T-cell (primary cell): ENCODE measurements at regions not wholly inside any gene's neighbourhood (a gene's known extent, or its start where the extent isn't known, plus 50 kb on each side); places are given as distances from the start of the nearest gene placed in this dataset.

ENCODE experiments used
- ATAC-seq, 4 experiments: fragments of 200-7000 bp in 3 of 4; fragments of 150-1000 bp in 1 of 4; cut with Tn5 transposase; replicated peaks in 1 of 4; 1 replicate in 3 of 4; 2 replicates in 1 of 4; pipeline ENCODE4 v1.10.0; 2021; ENCODE audit warnings: moderate library complexity in 3 of 4, mild to moderate bottlenecking in 2 of 4, moderate number of reproducible peaks in 1 of 4
- CTCF ChIA-PET, 2 donors: fragments of 300-600 bp; sonication (Branson Sonifier 250); formaldehyde crosslinking; loops; one replicate each; lab custom pipeline; 2022; ENCODE audit warnings: antibody characterized with exemption in 2 of 2; lab: Charles Lee
- POLR2A ChIA-PET, 2 donors: fragments of 300-600 bp; sonication (Branson Sonifier 250); formaldehyde crosslinking; loops; one replicate each; lab custom pipeline; 2022; ENCODE audit warnings: antibody characterized with exemption in 2 of 2; lab: Charles Lee
- DNase-seq, 35 experiments: peaks; one replicate each; pipeline versions ENCODE4 v3.0.0 to v3.0.0-alpha.2; 2013 to 2023
- H3K27ac ChIP-seq: one replicate; pipeline ENCODE4 v1.5.1; 2013; ENCODE audit warnings: low read length
- H3K27me3 ChIP-seq, 2 experiments: replicated peaks in 1 of 2; 1 replicate in 1 of 2; 2 replicates in 1 of 2; pipeline versions ENCODE4 v1.6.1 to v1.7.0; 2013; ENCODE audit warnings: low read length in 1 of 2, mixed read lengths in 1 of 2; ENCODE audit not compliant: control insufficient read depth in 2 of 2, insufficient read depth in 2 of 2; ENCODE audit errors: extremely low read depth in 1 of 2
- H3K36me3 ChIP-seq, 2 donors: 1 replicate in 1 of 2; 2 replicates in 1 of 2; pipeline versions ENCODE4 v1.6.1 to v1.7.0; 2013; ENCODE audit warnings: low read length in 1 of 2; ENCODE audit not compliant: control insufficient read depth in 2 of 2, insufficient read depth in 1 of 2; ENCODE audit errors: extremely low read depth in 1 of 2
- H3K4me1 ChIP-seq, 2 experiments: 1 replicate in 1 of 2; 2 replicates in 1 of 2; pipeline versions ENCODE4 v1.6.1 to v1.7.0; 2013; ENCODE audit warnings: low read length in 2 of 2, mixed read lengths in 1 of 2; ENCODE audit not compliant: insufficient read depth in 2 of 2, control insufficient read depth in 1 of 2; ENCODE audit errors: extremely low read depth in 1 of 2
- H3K4me3 ChIP-seq, 2 donors: 1 replicate in 1 of 2; 2 replicates in 1 of 2; pipeline versions ENCODE4 v1.5.1 to v1.7.0; 2013; ENCODE audit warnings: mild to moderate bottlenecking in 2 of 2, low read length in 1 of 2, moderate library complexity in 1 of 2; ENCODE audit not compliant: control insufficient read depth in 1 of 2; ENCODE audit errors: extremely low read depth in 1 of 2
- H3K9me3 ChIP-seq: 2 replicates; pipeline ENCODE4 v1.7.0; 2013
- H3K27ac Mint-ChIP-seq, 2 donors: one replicate each; pipeline ENCODE4 v1.8.0; 2020 to 2021; ENCODE audit warnings: mild to moderate bottlenecking in 2 of 2, mixed read lengths in 2 of 2
- H3K27me3 Mint-ChIP-seq, 2 donors: one replicate each; pipeline ENCODE4 v1.8.0; 2021 to 2022; ENCODE audit warnings: mixed read lengths in 2 of 2
- H3K36me3 Mint-ChIP-seq: one replicate; pipeline ENCODE4 v1.8.0; 2021; ENCODE audit warnings: mixed read lengths
- H3K4me1 Mint-ChIP-seq, 3 donors: one replicate each; pipeline ENCODE4 v1.8.0; 2020 to 2022; ENCODE audit warnings: mixed read lengths in 3 of 3, mild to moderate bottlenecking in 1 of 3
- H3K4me3 Mint-ChIP-seq, 3 donors: one replicate each; pipeline ENCODE4 v1.8.0; 2020 to 2022; ENCODE audit warnings: mild to moderate bottlenecking in 3 of 3, mixed read lengths in 3 of 3, moderate library complexity in 3 of 3
- H3K9me3 Mint-ChIP-seq, 3 donors: one replicate each; pipeline ENCODE4 v1.8.0; 2020 to 2022; ENCODE audit warnings: mixed read lengths in 3 of 3
- WGBS: methylation state at CpG from one replicate; pipeline ENCODE4 v1.1.5; 2013; ENCODE audit warnings: missing lambda C conversion rate; ENCODE audit not compliant: insufficient coverage; 5-methylcytosine and 5-hydroxymethylcytosine counted together

- Histone ChIP-seq H3K9me3 (no peaks in the 10 kb centered on the region), H3K27ac (no peak overlapping the region), H3K4me3 (no peak overlapping the region), H3K27me3 (no peaks in the 10 kb centered on the region), H3K36me3 (no peaks in the 10 kb centered on the region), H3K4me1 (no peaks in the 10 kb centered on the region)
- ATAC-seq (no peak), DNase-seq (no peak)
- peaks cover 0 to 7% (median 0%) of the 10 kb centered on the region in 3 donors for H3K9me3 Mint-ChIP-seq
- no peak overlapping the region for H3K4me3 Mint-ChIP-seq
- ChIA-PET CTCF (no interaction called here), POLR2A (no interaction called here)
- no peaks in the 10 kb centered on the region for H3K4me1 Mint-ChIP-seq
- no CpG with 5 or more reads among the region's 2 CpGs for WGBS
- no peak overlapping the region for H3K27ac Mint-ChIP-seq
- H3K36me3 Mint-ChIP-seq, result no peaks in the 10 kb centered on the region
- no peaks in the 10 kb centered on the region for H3K27me3 Mint-ChIP-seq
Measured at GRCh38 chr12:84512751-84513150, 399.8 kb downstream of the SLC6A15 start.

DNA sequence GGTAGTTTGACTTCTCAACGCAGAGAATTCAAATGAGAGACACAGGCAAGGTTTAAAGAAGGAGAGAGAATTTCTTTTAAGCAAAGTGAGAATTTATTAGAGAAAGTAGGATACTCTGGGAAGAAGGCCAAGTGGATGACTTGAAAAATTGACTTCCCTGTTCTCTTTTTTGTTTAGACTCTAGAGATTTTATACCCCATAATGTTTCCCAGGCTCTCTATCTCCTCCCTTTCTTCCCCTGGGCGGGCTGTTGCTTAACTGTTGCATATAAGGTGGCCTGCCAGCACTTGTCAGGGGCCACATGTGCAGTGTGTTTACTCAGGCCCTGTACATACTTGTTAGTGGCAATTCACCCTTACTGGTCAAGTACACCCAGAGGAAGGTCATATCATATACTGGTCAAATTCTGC is 403.7 kb downstream of the SLC6A15 start:
- Mint-ChIP-seq H3K27ac (no peak overlapping the region), H3K36me3 (no peaks in the 10 kb centered on the region), H3K4me3 (no peak overlapping the region), H3K4me1 (no peaks in the 10 kb centered on the region), H3K27me3 (no peaks in the 10 kb centered on the region), H3K9me3 (peaks cover 0 to 4% (median 0%) of the 10 kb centered on the region in 3 donors)
- ChIA-PET POLR2A (no interaction called here), CTCF (no interaction called here)
- no peaks in the 10 kb centered on the region for H3K27me3 ChIP-seq
- no peak overlapping the region for H3K4me3 ChIP-seq
- ATAC-seq (no peak), DNase-seq (no peak)
- 31% methylated on average over 2 of the region's 2 CpGs for WGBS
- no peaks in the 10 kb centered on the region for H3K36me3 ChIP-seq
- H3K9me3 ChIP-seq, result no peaks in the 10 kb centered on the region
- no peaks in the 10 kb centered on the region for H3K4me1 ChIP-seq
- H3K27ac ChIP-seq, result no peak overlapping the region

- Histone ChIP-seq H3K4me3 (no peak overlapping the region), H3K36me3 (no peaks in the 10 kb centered on the region), H3K9me3 (no peaks in the 10 kb centered on the region), H3K27ac (no peak overlapping the region), H3K27me3 (no peaks in the 10 kb centered on the region), H3K4me1 (no peaks in the 10 kb centered on the region)
- Mint-ChIP-seq H3K4me3 (no peak overlapping the region), H3K27ac (no peak overlapping the region), H3K4me1 (no peaks in the 10 kb centered on the region), H3K36me3 (no peaks in the 10 kb centered on the region), H3K9me3 (peaks cover 0 to 4% (median 0%) of the 10 kb centered on the region in 3 donors), H3K27me3 (no peaks in the 10 kb centered on the region)
- ChIA-PET POLR2A (no interaction called here), CTCF (no interaction called here)
- ATAC-seq (no peak), DNase-seq (no peak)
- 55% methylated on average over 6 of the region's 6 CpGs for WGBS
Measured at GRCh38 chr12:84507956-84508850, 404.4 kb downstream of the SLC6A15 start.

DNA sequence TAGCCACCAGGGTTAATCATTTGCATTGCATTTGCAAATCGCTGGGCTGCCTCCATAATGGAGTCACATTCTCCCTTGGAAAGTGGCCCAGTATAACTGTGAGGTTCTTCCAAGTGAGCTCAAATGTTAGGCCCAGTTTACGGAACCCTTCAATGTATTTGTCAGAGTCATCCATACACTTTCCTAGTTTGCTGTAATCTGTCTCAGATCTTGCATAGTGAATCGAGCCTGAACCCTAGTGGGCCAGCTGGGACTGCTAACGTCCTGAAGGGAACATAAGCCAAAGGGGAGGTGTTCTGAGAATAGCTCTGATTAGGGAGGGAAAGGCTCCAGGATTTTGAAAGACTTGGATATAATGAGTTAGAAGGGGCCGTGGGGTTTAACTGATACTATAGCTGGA is 406.3 kb downstream of the SLC6A15 start:
- no peaks in the 10 kb centered on the region for H3K36me3 Mint-ChIP-seq
- POLR2A ChIA-PET, result no interaction called here
- Histone ChIP-seq H3K36me3 (no peaks in the 10 kb centered on the region), H3K27me3 (no peaks in the 10 kb centered on the region), H3K4me1 (no peaks in the 10 kb centered on the region), H3K27ac (no peak overlapping the region), H3K9me3 (no peaks in the 10 kb centered on the region), H3K4me3 (no peak overlapping the region)
- peaks cover 0 to 4% (median 0%) of the 10 kb centered on the region in 3 donors for H3K9me3 Mint-ChIP-seq
- ATAC-seq (no peak), DNase-seq (no peak)
- 66% methylated on average over 2 of the region's 5 CpGs for WGBS
- H3K4me1 Mint-ChIP-seq, result no peaks in the 10 kb centered on the region
- CTCF ChIA-PET, result no interaction called here
- H3K27me3 Mint-ChIP-seq, result no peaks in the 10 kb centered on the region
- no peak overlapping the region for H3K27ac Mint-ChIP-seq
- H3K4me3 Mint-ChIP-seq, result no peak overlapping the region

DNA sequence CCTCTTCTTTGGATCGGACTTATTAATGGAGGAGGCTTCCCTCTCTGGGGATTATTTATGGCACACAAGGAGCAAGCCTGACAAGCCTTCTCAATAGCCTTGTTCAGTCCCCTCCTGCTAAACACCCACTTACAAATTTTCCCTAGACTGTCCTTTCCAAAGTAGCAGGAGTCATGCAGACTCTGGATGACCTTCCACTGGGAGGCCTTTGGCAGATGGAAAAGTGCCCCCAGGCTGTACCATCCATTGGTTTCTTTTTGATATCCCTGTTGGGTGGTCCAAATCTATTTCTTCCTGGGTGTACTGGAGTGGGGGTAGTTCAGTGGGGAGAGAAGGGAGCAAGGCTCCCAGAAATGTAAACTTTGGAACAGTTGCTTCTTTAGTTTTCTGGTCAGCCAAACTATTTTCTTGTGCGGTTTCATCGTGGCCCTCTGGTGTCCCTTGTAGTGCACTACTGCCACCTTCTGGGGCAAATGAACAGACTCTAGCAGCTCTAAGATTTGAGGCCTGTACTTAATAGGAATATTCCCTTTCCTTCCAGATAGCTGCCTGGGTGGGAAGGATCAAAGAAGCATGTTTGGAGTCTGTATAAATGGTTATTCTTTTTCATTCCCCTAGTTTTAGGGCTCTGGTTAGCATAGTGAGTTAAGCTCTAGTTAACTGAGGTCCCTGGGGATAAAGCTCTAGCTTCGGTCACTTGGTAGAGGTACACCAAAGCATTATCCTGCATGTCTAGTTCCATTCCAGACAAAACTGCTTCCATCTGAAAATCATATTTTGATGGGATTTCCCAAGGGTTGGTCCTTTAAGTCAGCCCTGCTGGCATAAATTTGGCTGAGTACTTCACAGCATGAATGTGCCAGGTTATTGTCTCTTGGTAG is 409.5 kb downstream of the SLC6A15 start:
- DNase-seq (peak in 2 of 35 experiments; percentile 0 to 11), ATAC-seq (no peak)
- Mint-ChIP-seq H3K27ac (no peak overlapping the region), H3K4me1 (no peaks in the 10 kb centered on the region), H3K4me3 (no peak overlapping the region), H3K27me3 (no peaks in the 10 kb centered on the region), H3K9me3 (peaks cover 0 to 4% (median 0%) of the 10 kb centered on the region in 3 donors), H3K36me3 (no peaks in the 10 kb centered on the region)
- POLR2A ChIA-PET, result no interaction called here
- Histone ChIP-seq H3K4me3 (no peak overlapping the region), H3K27ac (no peak overlapping the region), H3K4me1 (no peaks in the 10 kb centered on the region), H3K36me3 (no peaks in the 10 kb centered on the region), H3K27me3 (no peaks in the 10 kb centered on the region), H3K9me3 (no peaks in the 10 kb centered on the region)
- CTCF ChIA-PET, result interaction anchor here in 1 of 2 donors (1.5 kb wide), 1 partner anchor 1817 kb away, joined by 7 read pairs; no protein-coding TSS in a partner anchor
- 33% methylated on average over 2 of the region's 4 CpGs for WGBS

GRCh38 chr12:84502180-84502860 is 410.3 kb downstream of the SLC6A15 start:
- Histone ChIP-seq H3K27me3 (no peaks in the 10 kb centered on the region), H3K27ac (no peak overlapping the region)
- no peak for ATAC-seq

More at GRCh38 chr12:84502180-84502860, 410.3 kb downstream of the SLC6A15 start:
- ChIA-PET CTCF (no interaction called here), POLR2A (no interaction called here)
- Histone ChIP-seq H3K9me3 (no peaks in the 10 kb centered on the region), H3K4me3 (no peak overlapping the region), H3K36me3 (no peaks in the 10 kb centered on the region), H3K4me1 (no peaks in the 10 kb centered on the region)
- H3K4me1 Mint-ChIP-seq, result no peaks in the 10 kb centered on the region
- H3K27ac Mint-ChIP-seq, result no peak overlapping the region
- H3K4me3 Mint-ChIP-seq, result no peak overlapping the region
- no peaks in the 10 kb centered on the region for H3K36me3 Mint-ChIP-seq
- H3K9me3 Mint-ChIP-seq, result no peaks in the 10 kb centered on the region
- DNase-seq, result no peak
- no peaks in the 10 kb centered on the region for H3K27me3 Mint-ChIP-seq
- no CpG with 5 or more reads among the region's 2 CpGs for WGBS
